ELF-1 (cell line): ENCODE measurements at regions not wholly inside any gene's neighbourhood (a gene's known extent, or its start where the extent isn't known, plus 50 kb on each side); places are given as distances from the start of the nearest gene placed in this dataset.

Experiments used
- DNase-seq: peaks from one replicate; pipeline ENCODE4 v3.0.0-alpha.2; 2016; ENCODE audit warnings: low read depth, low spot score

DNA sequence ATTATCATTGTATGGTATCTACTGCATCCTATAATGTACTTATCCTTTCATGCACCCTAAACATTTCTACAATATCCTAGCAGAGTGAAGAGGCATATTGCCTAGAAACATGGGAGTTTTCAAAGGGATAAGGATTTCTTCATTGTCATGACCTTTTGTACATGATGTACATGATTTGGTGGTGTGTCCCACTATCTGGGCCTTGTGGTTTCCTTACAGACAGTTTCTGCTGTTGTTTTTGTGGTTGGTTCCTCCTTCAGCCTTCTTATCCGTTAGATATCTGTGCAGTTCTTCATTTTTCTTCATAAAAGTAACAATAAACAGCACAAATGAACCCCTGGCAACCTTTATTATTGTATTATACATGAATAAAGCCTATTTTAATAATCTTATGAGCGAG, 70.4 kb upstream of the BACH1 start:
- DNase-seq: no peak

DNA sequence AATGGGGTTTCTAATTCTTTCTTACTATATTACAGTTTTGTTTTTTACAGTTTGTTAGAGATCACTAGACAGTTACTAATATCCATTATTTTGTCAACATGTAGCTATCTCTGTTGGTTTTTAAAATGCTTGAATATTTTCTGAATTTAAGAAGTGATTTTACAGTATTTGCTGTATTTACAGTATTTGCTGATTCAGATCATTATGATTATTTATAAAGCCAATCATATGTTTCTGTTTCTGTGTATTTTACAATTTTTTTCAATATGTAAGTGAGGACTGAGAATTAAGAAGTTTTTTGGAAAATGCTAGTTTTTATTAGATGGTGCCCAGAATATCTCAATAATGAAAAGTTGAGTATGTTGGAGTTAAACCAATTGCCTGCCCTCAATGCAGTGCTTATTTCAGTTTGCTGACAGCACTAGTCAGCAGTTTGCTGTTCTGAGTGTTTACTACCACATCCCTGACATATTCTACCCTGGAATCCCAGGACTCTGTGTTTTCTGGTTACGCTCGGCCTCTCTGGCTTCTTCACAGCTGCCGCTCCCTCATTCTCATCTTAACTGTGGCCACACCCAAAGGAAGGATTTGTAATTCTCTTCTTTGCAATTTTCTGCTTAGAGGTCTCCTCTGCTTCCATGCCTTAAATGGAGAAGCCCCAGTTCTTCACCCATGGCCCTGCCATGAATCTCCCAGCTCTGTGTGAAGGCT, 68.0 kb upstream of the BACH1 start:
- DNase-seq: peak; percentile 13

- no peak for DNase-seq
Observed at GRCh38 chr21:29231756-29232529, 66.8 kb upstream of the BACH1 start.

GRCh38 chr21:29232530-29233255, 66.0 kb upstream of the BACH1 start:
- DNase-seq: no peak

DNA sequence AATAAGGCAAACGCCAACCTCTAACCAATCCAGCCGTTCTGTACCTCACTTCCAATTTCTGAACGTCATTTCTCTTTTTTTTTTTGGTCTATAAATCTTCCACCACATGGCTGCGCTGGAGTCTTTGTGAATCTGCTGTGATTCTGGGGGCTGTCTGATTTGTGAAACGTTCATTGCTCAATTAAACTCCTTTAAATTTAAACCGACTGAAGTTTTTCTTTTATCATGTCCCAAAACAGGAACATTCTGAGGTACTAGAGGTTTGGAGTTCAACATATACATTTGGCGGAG, 65.5 kb upstream of the BACH1 start:
- no peak for DNase-seq

GRCh38 chr21:29233611-29234540, 64.8 kb upstream of the BACH1 start:
- DNase-seq: no peak

DNA sequence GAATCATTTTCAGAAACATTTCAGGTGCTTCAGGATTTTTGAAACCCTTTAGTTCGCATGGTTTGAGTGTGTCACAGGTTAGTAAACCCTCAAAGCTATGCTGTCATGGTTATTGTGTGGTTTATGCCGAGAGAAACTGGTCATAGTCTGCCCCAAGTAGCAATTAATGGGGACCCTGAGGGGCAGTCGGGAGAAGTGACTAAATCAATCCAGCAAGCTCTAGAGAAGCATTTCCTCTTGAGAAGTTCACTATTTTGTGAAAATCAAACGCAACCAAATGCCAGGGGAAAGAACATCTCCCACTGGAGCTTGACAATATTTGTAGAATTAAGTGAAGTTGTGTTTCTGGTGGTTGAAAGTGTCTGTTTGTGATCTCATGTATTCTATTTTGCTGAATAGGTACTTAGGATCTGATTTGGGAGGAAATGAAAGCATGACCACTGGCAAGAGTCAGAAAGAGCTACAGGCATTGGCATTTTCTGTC, 63.0 kb upstream of the BACH1 start:
- DNase-seq: no peak

GRCh38 chr21:29236201-29236600, 62.5 kb upstream of the BACH1 start:
- DNase-seq: no peak

- DNase-seq: peak; percentile 64
Observed at GRCh38 chr21:29237110-29238052, 61.3 kb upstream of the BACH1 start.

- no peak for DNase-seq
Observed at GRCh38 chr21:29238053-29238966, 60.4 kb upstream of the BACH1 start.

DNA sequence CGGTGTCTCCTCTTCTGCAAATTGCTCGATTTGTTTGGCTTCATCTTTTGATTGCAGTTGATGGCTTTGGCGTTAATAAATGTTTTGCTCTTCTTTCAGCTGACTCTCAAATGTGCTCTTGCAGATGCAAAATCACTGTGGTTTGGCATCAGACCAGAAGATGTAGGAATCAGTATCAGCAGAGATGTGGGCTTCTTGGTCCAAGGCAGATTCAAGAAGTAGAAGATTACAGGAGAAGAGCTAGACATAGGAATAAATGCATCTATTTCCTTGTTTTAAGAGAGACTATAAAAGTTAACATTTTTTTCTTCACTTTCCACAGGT, 59.8 kb upstream of the BACH1 start:
- DNase-seq: no peak

GRCh38 chr21:29240136-29240535, 58.6 kb upstream of the BACH1 start:
- DNase-seq: no peak

GRCh38 chr21:29242201-29242600, 56.5 kb upstream of the BACH1 start:
- DNase-seq: no peak

DNA sequence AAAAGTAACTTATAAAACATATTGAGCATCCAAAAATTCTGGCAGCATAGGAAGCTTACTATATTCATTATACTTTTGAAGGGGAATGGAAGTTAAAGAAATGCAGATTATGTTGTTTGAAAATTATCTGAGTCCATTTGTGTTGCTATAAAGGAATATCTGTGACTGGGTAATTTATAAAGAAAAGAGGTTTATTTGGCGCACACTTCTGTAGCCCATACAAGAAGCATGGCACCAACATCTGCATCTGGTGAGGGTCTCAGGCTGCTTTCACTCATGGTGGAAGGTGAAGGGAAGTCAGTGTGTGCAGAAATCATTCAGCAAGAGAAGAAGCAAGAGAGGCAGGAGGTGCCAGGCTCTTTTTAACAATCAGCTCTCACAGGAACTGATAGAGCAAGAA, 55.5 kb upstream of the BACH1 start:
- no peak for DNase-seq

- peak; percentile 76 for DNase-seq
Observed at GRCh38 chr21:29245104-29245643, 53.5 kb upstream of the BACH1 start.

GRCh38 chr21:29245863-29246262, 52.9 kb upstream of the BACH1 start:
- DNase-seq: no peak

- DNase-seq: no peak
Observed at GRCh38 chr21:29246614-29247013, 52.1 kb upstream of the BACH1 start.

DNA sequence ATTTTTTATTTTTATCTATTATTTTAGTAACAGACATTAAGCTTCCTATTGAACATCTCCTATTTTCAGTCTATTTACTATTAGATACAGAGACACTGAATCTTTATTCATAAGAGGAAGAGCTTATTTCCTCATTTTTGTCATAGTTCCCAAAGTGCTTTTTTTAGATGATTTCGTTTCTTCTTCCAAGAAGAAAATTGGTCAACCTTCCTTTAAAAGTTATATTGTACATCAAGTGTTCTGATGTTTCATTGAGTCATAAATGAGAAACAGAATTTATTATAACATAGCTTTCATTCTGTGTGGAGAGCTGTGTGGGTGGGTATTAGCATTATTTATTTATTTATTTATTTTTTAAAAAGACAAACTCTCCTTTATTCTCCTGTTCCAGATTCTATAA, 50.6 kb upstream of the BACH1 start:
- no peak for DNase-seq
